ENCODE measurements at regions not wholly inside any gene's neighbourhood (a gene's known extent, or its start where the extent isn't known, plus 50 kb on each side); places are given as distances from the start of the nearest gene placed in this dataset.

DNA sequence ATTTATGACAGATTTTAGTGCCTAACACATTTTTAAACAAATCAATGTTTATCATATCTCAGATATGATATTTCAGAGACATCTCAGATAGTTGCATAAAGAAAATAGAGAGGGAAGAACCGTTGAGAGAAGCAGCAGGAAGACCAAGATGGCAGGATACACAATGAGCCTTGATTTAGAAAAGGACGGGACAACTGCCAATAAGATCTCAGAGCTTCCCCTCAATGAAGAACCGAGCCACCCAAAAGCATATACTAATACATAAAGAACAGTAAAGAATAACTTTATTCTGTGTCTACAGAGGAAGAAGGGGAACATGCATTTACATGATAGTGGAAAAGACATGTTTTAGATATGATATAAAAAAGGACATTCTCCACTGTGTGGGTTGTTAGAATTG is 375.9 kb upstream of the SOX5 start:
- H3K4me3 ChIP-seq (ENCODE audit: low read length): no peak overlapping the region
- no peaks in the 10 kb centered on the region for H3K9me3 ChIP-seq (ENCODE audit: control insufficient read depth, insufficient read depth, low read length)
- WGBS (ENCODE audit: insufficient coverage, insufficient read length): no CpG with 5 or more reads among the region's 3 CpGs
- no peaks in the 10 kb centered on the region for H3K4me1 ChIP-seq (ENCODE audit: control insufficient read depth, insufficient read depth, low read length)
- H3K27me3 ChIP-seq (ENCODE audit: control insufficient read depth, insufficient read depth, low read length): no peaks in the 10 kb centered on the region
- no peak overlapping the region for H3K27ac ChIP-seq (ENCODE audit: low read length)
- H3K36me3 ChIP-seq (ENCODE audit: control insufficient read depth, insufficient read depth, low read length): no peaks in the 10 kb centered on the region
- no peak for DNase-seq (ENCODE audit: low read depth, low spot score)

DNA sequence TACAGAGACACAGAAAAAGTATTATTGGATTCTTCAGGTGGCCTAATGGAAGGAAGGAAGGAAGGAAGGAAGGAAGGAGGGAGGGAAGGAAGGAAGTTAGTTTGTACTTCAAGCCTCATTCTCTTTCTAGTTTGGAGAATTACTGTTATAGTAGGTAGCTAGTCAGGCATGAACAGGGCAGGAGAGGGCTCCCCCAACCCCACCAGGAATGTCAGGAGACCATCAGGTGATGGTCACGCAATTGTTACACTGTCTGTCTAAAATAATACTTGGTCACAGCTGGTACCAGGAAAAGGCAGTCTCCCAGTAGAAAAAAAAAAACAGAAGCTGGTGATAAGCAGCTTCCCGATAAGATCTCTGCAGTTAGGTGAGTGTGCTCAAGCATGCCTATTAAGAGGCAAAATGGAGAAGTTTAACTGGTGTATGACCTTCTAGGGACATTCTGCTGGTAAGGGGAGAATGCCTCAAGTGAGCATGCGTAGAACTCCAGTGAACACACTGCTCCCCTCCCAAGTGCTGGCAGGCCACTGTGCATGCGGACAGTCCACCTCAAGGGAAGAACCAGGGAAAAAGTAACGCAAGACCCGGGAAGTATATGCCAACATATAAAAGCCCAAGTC is 358.4 kb upstream of the SOX5 start:
- DNase-seq (ENCODE audit: low read depth, low spot score): no peak
- WGBS (ENCODE audit: insufficient coverage, insufficient read length): no CpG with 5 or more reads among the region's 6 CpGs
- peaks cover 3% of the 10 kb centered on the region; the same call in 1 of the 2 replicates for H3K4me1 ChIP-seq (ENCODE audit: control insufficient read depth, insufficient read depth, low read length)

DNA sequence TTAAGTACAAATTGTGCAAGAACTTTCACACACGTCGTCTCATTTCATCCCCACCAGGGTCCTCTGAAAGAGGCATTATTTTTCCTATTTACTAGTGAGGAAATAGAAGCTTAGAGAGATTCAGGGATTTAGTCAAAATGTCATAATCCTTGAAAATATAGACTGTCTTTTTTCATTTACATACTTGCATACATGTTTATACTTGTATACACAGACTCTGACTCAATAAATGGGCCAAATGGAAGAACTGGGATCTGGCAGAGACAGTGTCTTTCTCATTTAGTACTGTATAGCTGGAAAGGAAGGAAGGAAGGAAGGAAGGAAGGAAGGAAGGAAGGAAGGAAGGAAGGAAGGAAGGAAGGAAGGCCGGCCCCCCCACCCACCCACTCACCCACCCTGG is 357.7 kb upstream of the SOX5 start:
- Histone ChIP-seq H3K9me3 (ENCODE audit: control insufficient read depth, insufficient read depth, low read length) (no peaks in the 10 kb centered on the region), H3K4me1 (ENCODE audit: control insufficient read depth, insufficient read depth, low read length) (peaks cover 3% of the 10 kb centered on the region; the same call in 1 of the 2 replicates), H3K4me3 (ENCODE audit: low read length) (no peak overlapping the region), H3K27ac (ENCODE audit: low read length) (no peak overlapping the region), H3K36me3 (ENCODE audit: control insufficient read depth, insufficient read depth, low read length) (no peaks in the 10 kb centered on the region), H3K27me3 (ENCODE audit: control insufficient read depth, insufficient read depth, low read length) (no peaks in the 10 kb centered on the region)
- no peak for DNase-seq (ENCODE audit: low read depth, low spot score)
- no CpG with 5 or more reads among the region's 3 CpGs for WGBS (ENCODE audit: insufficient coverage, insufficient read length)

More for the DNA sequence above, 358.4 kb upstream of the SOX5 start:
- Histone ChIP-seq H3K27ac (ENCODE audit: low read length) (no peak overlapping the region), H3K27me3 (ENCODE audit: control insufficient read depth, insufficient read depth, low read length) (no peaks in the 10 kb centered on the region), H3K36me3 (ENCODE audit: control insufficient read depth, insufficient read depth, low read length) (no peaks in the 10 kb centered on the region), H3K9me3 (ENCODE audit: control insufficient read depth, insufficient read depth, low read length) (no peaks in the 10 kb centered on the region), H3K4me3 (ENCODE audit: low read length) (no peak overlapping the region)

DNA sequence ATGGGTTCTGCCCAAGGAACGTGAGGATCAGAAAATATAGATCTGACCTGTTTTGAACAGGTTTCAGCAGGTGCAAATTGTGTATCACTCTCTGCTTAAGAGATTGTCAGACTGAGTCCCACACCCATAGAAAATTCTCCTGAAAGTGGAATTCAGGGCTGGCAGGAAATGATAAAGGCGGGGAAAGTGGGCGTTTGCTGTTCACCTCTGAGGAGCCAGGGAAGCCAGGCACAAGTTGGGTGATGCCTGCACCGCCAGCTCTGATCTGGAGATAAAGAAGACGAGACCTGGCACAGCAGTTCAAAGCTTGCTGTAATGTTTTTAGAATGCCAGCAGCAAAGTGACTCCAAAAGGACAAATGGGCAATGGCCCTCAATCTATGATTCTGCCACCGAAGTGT is 356.5 kb upstream of the SOX5 start:
- Histone ChIP-seq H3K27me3 (ENCODE audit: control insufficient read depth, insufficient read depth, low read length) (no peaks in the 10 kb centered on the region), H3K27ac (ENCODE audit: low read length) (no peak overlapping the region), H3K36me3 (ENCODE audit: control insufficient read depth, insufficient read depth, low read length) (no peaks in the 10 kb centered on the region), H3K4me1 (ENCODE audit: control insufficient read depth, insufficient read depth, low read length) (peaks cover 3% of the 10 kb centered on the region; the same call in 1 of the 2 replicates), H3K4me3 (ENCODE audit: low read length) (no peak overlapping the region), H3K9me3 (ENCODE audit: control insufficient read depth, insufficient read depth, low read length) (no peaks in the 10 kb centered on the region)
- WGBS (ENCODE audit: insufficient coverage, insufficient read length): no CpG with 5 or more reads among the region's 6 CpGs
- DNase-seq (ENCODE audit: low read depth, low spot score): no peak

DNA sequence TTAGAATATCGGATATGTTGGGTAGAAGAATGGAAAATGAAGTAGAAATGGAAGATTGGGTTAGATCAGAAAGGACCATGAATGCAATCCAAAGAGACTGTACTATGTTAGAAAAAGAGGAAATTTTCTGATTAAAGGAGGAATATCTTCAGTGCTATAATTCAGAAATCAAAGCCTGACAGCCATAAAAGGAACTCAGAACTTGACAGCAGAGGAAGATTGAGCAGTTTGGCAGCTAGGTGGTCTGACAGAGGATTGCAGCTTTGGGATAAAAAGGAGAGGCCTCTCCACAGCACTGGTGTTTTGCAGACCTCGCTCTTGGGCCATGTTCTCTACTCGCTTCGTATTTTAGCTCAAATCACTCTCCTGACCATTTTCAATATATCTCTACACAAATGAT is 354.8 kb upstream of the SOX5 start:
- whole genome bisulfite sequencing (ENCODE audit: insufficient coverage, insufficient read length): 100% methylated on average over 1 of the region's 4 CpGs
- DNase-seq (ENCODE audit: low read depth, low spot score): no peak

DNA sequence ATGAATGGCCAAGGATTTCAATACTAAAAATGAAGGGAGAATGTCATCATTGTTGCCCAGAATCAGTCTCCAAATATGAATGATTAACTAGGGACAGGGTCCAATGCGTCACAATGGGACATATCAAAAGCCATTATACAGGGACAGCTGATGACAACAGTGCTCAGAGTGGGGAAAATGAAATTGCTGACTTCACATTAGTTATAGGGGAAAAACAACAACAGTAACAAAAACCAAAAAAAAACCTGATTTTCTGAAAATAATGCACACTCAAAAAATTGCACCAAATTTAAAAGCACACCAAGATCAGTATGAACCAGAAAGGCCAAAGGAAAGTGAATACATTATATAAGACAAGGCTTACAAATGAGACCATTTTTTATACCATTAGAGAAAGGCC is 353.2 kb upstream of the SOX5 start:
- Histone ChIP-seq H3K27ac (ENCODE audit: low read length) (no peak overlapping the region), H3K4me3 (ENCODE audit: low read length) (no peak overlapping the region), H3K36me3 (ENCODE audit: control insufficient read depth, insufficient read depth, low read length) (no peaks in the 10 kb centered on the region), H3K27me3 (ENCODE audit: control insufficient read depth, insufficient read depth, low read length) (no peaks in the 10 kb centered on the region), H3K9me3 (ENCODE audit: control insufficient read depth, insufficient read depth, low read length) (no peaks in the 10 kb centered on the region), H3K4me1 (ENCODE audit: control insufficient read depth, insufficient read depth, low read length) (no peaks in the 10 kb centered on the region)
- DNase-seq (ENCODE audit: low read depth, low spot score): no peak
- no CpG with 5 or more reads among the region's 1 CpG for WGBS (ENCODE audit: insufficient coverage, insufficient read length)

More for the DNA sequence above, 354.8 kb upstream of the SOX5 start:
- no peaks in the 10 kb centered on the region for H3K9me3 ChIP-seq (ENCODE audit: control insufficient read depth, insufficient read depth, low read length)
- peaks cover 3% of the 10 kb centered on the region; the same call in 1 of the 2 replicates for H3K4me1 ChIP-seq (ENCODE audit: control insufficient read depth, insufficient read depth, low read length)
- H3K27me3 ChIP-seq (ENCODE audit: control insufficient read depth, insufficient read depth, low read length): no peaks in the 10 kb centered on the region
- no peak overlapping the region for H3K27ac ChIP-seq (ENCODE audit: low read length)
- no peaks in the 10 kb centered on the region for H3K36me3 ChIP-seq (ENCODE audit: control insufficient read depth, insufficient read depth, low read length)
- H3K4me3 ChIP-seq (ENCODE audit: low read length): no peak overlapping the region

DNA sequence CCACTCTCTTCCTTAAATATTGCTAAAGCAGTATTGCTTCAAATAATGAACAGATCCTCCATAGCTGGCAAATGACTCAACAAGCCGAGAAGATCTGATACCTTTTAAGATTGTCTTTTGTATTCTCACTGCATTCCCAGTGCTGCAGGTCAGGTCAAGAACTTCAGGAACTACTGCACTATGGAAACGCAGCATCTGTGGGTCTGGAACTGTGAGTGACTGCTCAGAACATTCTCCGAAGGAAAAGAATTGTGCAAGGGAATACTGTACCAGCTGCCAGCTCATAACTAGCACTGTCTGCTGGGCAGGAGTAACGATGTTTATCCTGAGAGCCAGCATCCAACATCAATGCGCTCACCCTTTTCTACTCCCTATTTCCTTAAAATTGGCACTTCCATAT is 348.0 kb upstream of the SOX5 start:
- Histone ChIP-seq H3K9me3 (ENCODE audit: control insufficient read depth, insufficient read depth, low read length) (no peaks in the 10 kb centered on the region), H3K4me1 (ENCODE audit: control insufficient read depth, insufficient read depth, low read length) (no peaks in the 10 kb centered on the region), H3K27ac (ENCODE audit: low read length) (no peak overlapping the region), H3K4me3 (ENCODE audit: low read length) (no peak overlapping the region), H3K27me3 (ENCODE audit: control insufficient read depth, insufficient read depth, low read length) (no peaks in the 10 kb centered on the region), H3K36me3 (ENCODE audit: control insufficient read depth, insufficient read depth, low read length) (no peaks in the 10 kb centered on the region)
- WGBS (ENCODE audit: insufficient coverage, insufficient read length): no CpG with 5 or more reads among the region's 5 CpGs
- no peak for DNase-seq (ENCODE audit: low read depth, low spot score)

DNA sequence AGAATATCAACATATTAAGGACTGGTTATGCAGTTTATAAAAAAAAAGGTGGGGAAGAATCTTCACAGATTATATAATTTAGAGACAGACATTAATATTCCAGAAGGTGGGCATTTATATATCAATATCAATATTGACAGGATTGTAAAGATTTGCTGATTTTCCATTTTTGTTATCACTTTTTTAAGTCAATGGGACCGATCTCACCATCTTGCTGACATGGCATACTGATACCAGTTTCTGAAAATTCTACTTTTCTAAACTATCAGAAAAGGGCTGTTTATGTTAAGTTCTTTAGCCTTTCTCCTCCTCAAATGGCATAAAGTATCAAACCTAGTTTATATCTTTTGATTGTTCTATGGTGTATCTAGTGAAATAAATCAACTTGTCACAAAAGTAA is 344.1 kb upstream of the SOX5 start:
- Histone ChIP-seq H3K4me1 (ENCODE audit: control insufficient read depth, insufficient read depth, low read length) (no peaks in the 10 kb centered on the region), H3K9me3 (ENCODE audit: control insufficient read depth, insufficient read depth, low read length) (no peaks in the 10 kb centered on the region), H3K4me3 (ENCODE audit: low read length) (no peak overlapping the region), H3K27ac (ENCODE audit: low read length) (no peak overlapping the region), H3K36me3 (ENCODE audit: control insufficient read depth, insufficient read depth, low read length) (no peaks in the 10 kb centered on the region), H3K27me3 (ENCODE audit: control insufficient read depth, insufficient read depth, low read length) (no peaks in the 10 kb centered on the region)
- DNase-seq (ENCODE audit: low read depth, low spot score): no peak
- WGBS (ENCODE audit: insufficient coverage, insufficient read length): no CpG with 5 or more reads among the region's 1 CpG

DNA sequence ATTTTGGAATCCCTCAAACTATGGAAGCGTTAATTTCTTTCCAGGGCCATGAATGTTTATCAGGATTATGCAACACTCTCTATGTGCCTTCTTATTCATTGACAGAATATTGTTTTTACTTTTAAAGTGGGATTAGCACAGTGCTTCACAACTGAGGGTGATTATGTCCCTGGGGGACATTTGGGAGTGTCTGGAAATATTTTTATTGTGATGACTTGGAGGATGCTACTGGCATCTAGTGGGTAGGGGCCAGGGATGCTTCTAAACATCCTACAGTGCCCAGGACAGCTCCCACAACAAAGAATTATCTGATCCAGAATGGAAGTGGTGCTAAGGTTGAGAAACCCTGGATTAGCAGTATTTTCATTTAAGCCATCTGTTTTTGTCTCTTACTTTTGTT is 338.5 kb upstream of the SOX5 start:
- no peak overlapping the region for H3K4me3 ChIP-seq (ENCODE audit: low read length)
- no peak overlapping the region for H3K27ac ChIP-seq (ENCODE audit: low read length)
- H3K36me3 ChIP-seq (ENCODE audit: control insufficient read depth, insufficient read depth, low read length): no peaks in the 10 kb centered on the region
- no peaks in the 10 kb centered on the region for H3K4me1 ChIP-seq (ENCODE audit: control insufficient read depth, insufficient read depth, low read length)
- H3K27me3 ChIP-seq (ENCODE audit: control insufficient read depth, insufficient read depth, low read length): no peaks in the 10 kb centered on the region
- no peaks in the 10 kb centered on the region for H3K9me3 ChIP-seq (ENCODE audit: control insufficient read depth, insufficient read depth, low read length)
- DNase-seq (ENCODE audit: low read depth, low spot score): no peak
- no CpG with 5 or more reads among the region's 1 CpG for WGBS (ENCODE audit: insufficient coverage, insufficient read length)

DNA sequence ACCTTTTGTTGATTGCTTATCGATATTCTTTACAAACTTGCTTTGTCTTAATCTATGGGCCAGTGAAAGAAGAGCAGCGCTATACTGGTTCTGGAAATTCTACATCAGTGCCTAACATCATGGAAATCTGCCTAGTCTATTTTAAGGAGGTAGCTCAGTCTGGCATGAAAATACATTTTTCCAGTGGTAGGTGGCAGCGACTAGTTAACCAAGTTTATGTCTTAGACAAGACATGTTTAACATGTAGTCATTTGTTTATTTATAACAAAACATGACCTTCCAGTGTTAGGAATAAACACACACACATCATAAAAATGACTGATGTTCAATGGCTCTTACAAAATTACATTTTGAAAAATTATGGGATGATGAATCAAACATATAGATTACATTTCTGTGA is 336.0 kb upstream of the SOX5 start:
- no peaks in the 10 kb centered on the region for H3K36me3 ChIP-seq (ENCODE audit: control insufficient read depth, insufficient read depth, low read length)
- no peak overlapping the region for H3K4me3 ChIP-seq (ENCODE audit: low read length)
- no peak overlapping the region for H3K27ac ChIP-seq (ENCODE audit: low read length)
- no CpG with 5 or more reads among the region's 3 CpGs for WGBS (ENCODE audit: insufficient coverage, insufficient read length)
- no peaks in the 10 kb centered on the region for H3K27me3 ChIP-seq (ENCODE audit: control insufficient read depth, insufficient read depth, low read length)
- no peak for DNase-seq (ENCODE audit: low read depth, low spot score)
- no peaks in the 10 kb centered on the region; the same call in 1 of the 2 replicates for H3K4me1 ChIP-seq (ENCODE audit: control insufficient read depth, insufficient read depth, low read length)
- no peaks in the 10 kb centered on the region for H3K9me3 ChIP-seq (ENCODE audit: control insufficient read depth, insufficient read depth, low read length)

DNA sequence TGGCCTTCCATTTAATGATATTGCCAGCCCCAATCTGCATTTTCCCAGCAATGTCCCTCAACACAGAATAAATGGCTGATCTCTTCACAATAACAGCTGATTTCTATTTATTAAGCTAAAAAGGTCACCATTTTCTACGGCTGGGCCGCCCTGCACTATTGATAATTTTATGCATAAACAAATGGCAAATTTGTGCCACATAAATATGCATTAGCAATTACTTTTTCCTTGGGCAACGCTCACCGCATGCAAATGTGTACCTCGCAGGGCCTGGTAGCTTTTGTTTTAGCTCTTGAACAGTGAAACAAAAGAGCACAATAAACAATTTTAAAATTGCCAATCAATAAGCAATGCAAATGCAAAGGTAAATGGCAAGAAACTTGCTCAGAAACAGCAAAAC is 331.9 kb upstream of the SOX5 start:
- Histone ChIP-seq H3K4me3 (ENCODE audit: low read length) (no peak overlapping the region), H3K9me3 (ENCODE audit: control insufficient read depth, insufficient read depth, low read length) (no peaks in the 10 kb centered on the region), H3K36me3 (ENCODE audit: control insufficient read depth, insufficient read depth, low read length) (no peaks in the 10 kb centered on the region), H3K4me1 (ENCODE audit: control insufficient read depth, insufficient read depth, low read length) (peaks cover 2% of the 10 kb centered on the region; the same call in 1 of the 2 replicates), H3K27me3 (ENCODE audit: control insufficient read depth, insufficient read depth, low read length) (no peaks in the 10 kb centered on the region), H3K27ac (ENCODE audit: low read length) (no peak overlapping the region)
- WGBS (ENCODE audit: insufficient coverage, insufficient read length): no CpG with 5 or more reads among the region's 5 CpGs
- no peak for DNase-seq (ENCODE audit: low read depth, low spot score)
